GM19468 (cell line): ENCODE measurements at regions not wholly inside any gene's neighbourhood (a gene's known extent, or its start where the extent isn't known, plus 50 kb on each side); places are given as distances from the start of the nearest gene placed in this dataset.
"Not testable (repeated sequence)": the region's sequence is repeated elsewhere in the genome, so short reads cannot be mapped to it uniquely, and the experiment has no call there.

Experiments
- ATAC-seq: cut with Tn5 transposase; IDR thresholded peaks from one replicate; pipeline ENCODE4 v1.9.1; 2021; ENCODE audit warnings: mild to moderate bottlenecking, moderate library complexity, moderate number of reproducible peaks; ENCODE audit not compliant: unreplicated experiment; ENCODE audit errors: extremely low read depth

DNA sequence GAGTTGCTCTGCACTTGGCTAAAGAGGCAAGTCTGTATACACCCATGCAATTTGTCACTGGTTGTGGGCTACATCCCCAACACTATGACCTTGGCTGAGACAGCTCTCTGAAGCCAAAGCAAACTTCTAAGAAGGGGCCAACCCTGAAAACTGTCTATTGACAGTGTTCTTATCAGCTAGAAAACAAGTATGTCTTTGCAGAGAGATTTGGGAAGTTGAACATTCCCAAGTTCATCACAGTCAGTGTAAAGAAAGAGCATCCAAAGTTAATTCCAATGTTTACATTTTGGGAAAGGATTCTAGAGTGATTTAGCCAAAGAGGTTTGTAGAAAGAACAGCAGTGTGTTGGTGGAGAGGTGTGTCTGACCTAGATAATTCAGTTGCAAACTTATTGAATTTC lies 711.1 kb upstream of the CHD1 start:
- no peak for ATAC-seq

DNA sequence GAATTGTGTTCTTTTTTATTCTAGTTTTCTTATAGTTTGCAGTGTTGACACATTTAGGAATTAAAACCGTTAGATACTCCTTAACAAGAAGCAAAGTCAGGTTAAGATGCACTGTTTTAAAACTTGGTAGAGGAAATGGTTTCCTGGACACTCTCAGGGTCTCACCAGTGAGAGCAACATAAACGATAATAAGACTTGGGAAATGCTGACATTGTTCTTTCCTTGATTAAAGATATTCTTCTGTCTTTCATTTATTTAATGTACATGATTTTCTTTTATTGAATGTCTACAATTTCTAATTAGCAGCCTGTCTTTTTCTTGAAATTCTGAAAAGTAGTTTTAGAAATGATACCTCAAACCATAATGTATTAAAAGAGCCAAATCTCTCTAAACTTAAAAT lies 707.9 kb upstream of the CHD1 start:
- ATAC-seq: no peak

- ATAC-seq: no peak
These were observed 693.2 kb upstream of the CHD1 start for GRCh38 chr5:99621772-99622681.

DNA sequence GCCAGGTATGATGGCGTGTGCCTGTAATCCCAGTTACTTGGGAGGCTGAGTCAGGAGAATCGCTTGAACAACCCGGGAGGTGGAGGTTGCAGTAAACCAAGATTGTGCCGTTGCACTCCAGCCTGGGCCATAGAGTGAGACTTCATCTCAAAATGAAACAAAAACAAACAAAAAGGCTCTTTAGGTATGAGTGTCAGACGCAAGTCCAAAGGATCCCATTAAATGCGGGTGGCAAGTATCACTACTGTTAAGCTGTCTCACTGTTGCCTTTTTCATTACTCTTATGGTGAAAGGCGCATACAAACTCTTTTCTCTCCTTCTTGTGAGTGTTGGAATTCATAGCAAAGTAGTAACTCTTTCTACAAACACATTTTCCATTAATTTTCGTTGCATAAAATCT lies 688.5 kb upstream of the CHD1 start:
- no peak for ATAC-seq

GRCh38 chr5:99614888-99615287 lies 686.1 kb upstream of the CHD1 start:
- no peak for ATAC-seq

GRCh38 chr5:99607124-99607523 lies 678.3 kb upstream of the CHD1 start:
- no peak for ATAC-seq

- ATAC-seq: no peak
These were observed 677.1 kb upstream of the CHD1 start for GRCh38 chr5:99605904-99606303.

- no peak for ATAC-seq
These were observed 672.1 kb upstream of the CHD1 start for GRCh38 chr5:99600952-99601351.

DNA sequence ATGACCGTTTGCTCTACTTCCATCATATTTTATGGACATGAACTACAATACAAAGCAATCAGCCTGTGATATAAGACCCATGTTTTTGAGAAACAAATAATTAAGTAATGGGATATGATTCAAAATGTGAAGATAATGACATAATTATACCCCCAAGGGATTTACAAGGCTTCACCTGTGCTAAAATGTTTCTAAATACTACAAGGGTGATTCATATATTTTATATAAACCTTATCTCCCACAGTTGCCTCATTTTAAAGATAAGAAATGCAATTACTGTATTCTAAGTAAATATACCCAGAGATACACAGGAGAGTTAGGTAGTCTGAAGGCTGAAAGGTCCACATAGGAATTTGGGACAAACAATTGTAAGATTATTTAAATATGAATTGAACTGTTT lies 662.0 kb upstream of the CHD1 start:
- ATAC-seq: no peak

- no peak for ATAC-seq
These were observed 660.6 kb upstream of the CHD1 start for GRCh38 chr5:99589424-99589823.

DNA sequence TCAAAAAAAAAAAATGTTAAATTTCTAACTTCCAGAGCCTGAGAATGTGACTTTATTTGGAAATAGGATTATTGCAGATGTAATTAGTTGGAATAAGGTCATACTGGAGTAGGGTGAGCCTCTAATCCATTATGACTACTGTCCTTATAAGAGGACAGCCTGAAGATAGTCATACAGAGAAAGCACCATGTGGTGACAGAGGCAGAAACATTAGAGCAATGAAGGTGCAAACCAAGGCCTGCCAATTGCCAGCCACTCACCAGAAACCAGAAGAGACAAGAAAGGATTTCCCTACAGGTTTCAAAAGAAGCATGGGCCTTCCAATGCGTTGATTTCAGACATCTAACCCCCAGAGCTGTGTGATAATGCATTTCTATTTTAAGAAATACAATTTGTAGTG lies 659.2 kb upstream of the CHD1 start:
- ATAC-seq: peak; percentile 62

- ATAC-seq: no peak
These were observed 658.1 kb upstream of the CHD1 start for GRCh38 chr5:99586878-99587277.

GRCh38 chr5:99581204-99581603 lies 652.4 kb upstream of the CHD1 start:
- not testable (repeated sequence) for ATAC-seq

DNA sequence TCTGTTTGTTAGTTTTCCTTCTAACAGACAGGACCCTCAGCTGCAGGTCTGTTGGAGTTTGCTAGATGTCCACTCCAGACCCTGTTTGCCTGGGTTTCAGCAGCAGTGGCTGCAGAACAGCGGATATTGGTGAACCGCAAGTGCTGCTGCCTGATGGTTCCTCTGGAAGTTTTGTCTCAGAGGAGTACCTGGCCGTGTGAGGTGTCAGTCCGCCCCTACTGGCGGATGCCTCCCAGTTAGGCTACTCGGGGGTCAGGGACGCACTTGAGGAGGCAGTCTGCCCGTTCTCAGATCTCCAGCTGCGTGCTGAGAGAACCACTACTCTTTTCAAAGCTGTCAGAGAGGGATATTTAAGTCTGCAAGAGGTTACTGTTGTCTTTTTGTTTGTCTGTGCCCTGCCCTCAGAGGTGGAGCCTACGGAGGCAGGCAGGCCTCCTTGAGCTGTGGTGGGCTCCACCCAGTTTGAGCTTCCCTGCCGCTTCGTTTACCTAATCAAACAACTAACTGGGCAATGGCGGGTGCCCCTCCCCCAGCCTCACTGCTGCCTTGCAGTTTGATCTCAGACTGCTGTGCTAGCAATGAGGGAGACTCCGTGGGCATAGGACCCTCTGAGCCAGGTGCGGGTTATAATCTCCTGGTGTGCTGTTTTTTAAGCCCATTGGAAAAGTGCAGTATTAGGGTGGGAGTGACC lies 634.3 kb upstream of the CHD1 start:
- ATAC-seq: not testable (repeated sequence)

GRCh38 chr5:99553211-99553810 lies 624.5 kb upstream of the CHD1 start:
- no peak for ATAC-seq

- ATAC-seq: no peak
These were observed 615.5 kb upstream of the CHD1 start for GRCh38 chr5:99544356-99544755.

GRCh38 chr5:99543841-99544240 lies 615.0 kb upstream of the CHD1 start:
- ATAC-seq: no peak

- not testable (repeated sequence) for ATAC-seq
These were observed 605.4 kb upstream of the CHD1 start for GRCh38 chr5:99534241-99534640.

DNA sequence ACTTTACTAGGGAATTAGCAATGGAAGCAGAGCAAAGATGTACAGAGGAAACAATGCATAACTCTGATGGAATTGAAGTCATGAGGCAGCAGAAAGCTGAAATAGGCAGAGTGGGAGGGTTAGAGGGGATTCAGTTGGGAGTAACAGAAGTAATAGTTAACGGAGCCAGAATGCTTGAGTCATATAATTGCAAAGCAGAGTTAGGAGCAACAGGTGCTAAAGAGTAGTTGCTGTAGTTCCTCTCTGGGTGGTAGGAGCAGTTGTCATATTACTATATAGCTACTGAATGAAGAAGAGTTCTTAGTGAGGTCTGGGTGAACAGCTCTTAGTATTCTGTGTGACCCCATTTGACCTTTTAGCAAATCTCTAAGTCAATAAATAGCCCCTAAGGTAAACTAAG lies 592.9 kb upstream of the CHD1 start:
- not testable (repeated sequence) for ATAC-seq

DNA sequence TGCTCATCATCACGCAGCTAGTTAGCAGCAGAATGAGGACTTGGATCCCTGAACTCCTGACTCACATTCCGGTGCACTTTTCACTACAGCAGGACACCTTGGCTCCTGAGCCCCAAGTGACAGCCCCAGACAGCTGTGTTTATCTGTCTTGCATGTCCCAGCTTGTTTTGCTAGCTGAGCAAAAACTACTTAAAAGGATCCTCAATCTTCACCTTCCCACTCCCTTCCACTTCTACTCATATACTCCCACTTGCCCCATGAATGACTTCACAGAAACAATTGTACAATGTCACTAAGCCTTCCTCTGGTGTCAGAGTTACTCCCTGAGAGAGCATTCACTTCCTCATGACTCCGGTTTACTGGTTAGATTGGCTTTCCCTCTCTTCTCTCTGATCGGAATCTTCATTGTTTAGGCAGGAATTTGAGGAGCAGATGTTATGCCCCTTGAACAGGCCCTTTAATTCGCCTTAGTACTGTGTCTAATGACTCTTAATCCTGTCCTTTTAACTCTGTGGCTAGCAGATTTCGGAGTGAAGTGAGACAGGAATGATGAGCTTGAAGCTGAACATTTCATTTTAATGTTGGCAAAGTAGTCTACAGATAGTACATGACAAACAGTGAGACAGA lies 587.2 kb upstream of the CHD1 start:
- ATAC-seq: not testable (repeated sequence)
